ENCODE measurements at regions not wholly inside any gene's neighbourhood (a gene's known extent, or its start where the extent isn't known, plus 50 kb on each side); places are given as distances from the start of the nearest gene placed in this dataset.

DNA sequence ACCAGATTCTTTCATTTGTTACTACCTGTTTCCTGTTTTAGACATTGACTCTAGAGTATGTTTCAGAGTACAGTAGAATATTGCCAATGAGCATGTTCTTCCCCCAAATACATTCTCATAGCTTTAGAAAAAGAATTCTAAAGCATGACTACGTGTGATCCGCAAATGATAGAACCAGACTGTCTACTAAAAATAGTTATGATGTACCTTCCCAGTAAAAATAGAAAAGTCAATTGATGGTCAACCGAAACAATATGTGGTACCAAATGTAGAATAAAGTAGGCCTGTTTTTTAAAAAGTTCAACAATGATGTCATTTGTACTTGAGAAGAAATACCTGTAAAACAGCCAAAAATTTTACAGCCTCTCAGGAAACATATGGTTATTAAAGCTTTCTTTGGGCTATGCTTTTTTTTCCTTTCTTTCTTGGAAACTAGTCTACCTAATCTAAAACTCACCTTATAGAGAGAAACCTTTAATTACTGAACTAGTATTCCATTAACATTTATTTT, 130.1 kb upstream of the MTHFD1L start:
- Histone ChIP-seq H3K9me2 (replicated peaks; ENCODE audit: low read length) (no peaks in the 10 kb centered on the region), H2AFZ (ENCODE audit: low read length) (no peak overlapping the region), H3K9ac (ENCODE audit: low read length) (no peak overlapping the region), H3K27me3 (ENCODE audit: low read length) (no peaks in the 10 kb centered on the region), H3K4me1 (ENCODE audit: insufficient read depth, low read length) (no peaks in the 10 kb centered on the region), H4K20me1 (ENCODE audit: low read length) (no peaks in the 10 kb centered on the region), H3K9me3 (ENCODE audit: low read length) (no peaks in the 10 kb centered on the region), H3K79me2 (ENCODE audit: low read length) (no peaks in the 10 kb centered on the region), H3F3A (ENCODE audit: low read length, unreplicated experiment) (no peaks in the 10 kb centered on the region), H3K4me2 (ENCODE audit: low read length) (no peak overlapping the region), H3K36me3 (ENCODE audit: low read depth, low read length) (no peaks in the 10 kb centered on the region), H3K27ac (ENCODE audit: low read length) (no peak overlapping the region), H3K4me3 (ENCODE audit: low read length) (no peak overlapping the region)
- no peak for DNase-seq
- ATAC-seq, result no peak
- intact Hi-C loops (cut with micrococcal nuclease), result no loop called here
- no TSS peak for BruUV-seq (replicated peaks)
- TF ChIP-seq EZH2phosphoT487 (IDR thresholded peaks at IDR 0.05; ENCODE audit: borderline replicate concordance, low read length) (no peak), EZH2 (IDR thresholded peaks at IDR 0.05; ENCODE audit: low read length, unreplicated experiment) (no peak)
- TF ChIP-seq, protein P1, sequence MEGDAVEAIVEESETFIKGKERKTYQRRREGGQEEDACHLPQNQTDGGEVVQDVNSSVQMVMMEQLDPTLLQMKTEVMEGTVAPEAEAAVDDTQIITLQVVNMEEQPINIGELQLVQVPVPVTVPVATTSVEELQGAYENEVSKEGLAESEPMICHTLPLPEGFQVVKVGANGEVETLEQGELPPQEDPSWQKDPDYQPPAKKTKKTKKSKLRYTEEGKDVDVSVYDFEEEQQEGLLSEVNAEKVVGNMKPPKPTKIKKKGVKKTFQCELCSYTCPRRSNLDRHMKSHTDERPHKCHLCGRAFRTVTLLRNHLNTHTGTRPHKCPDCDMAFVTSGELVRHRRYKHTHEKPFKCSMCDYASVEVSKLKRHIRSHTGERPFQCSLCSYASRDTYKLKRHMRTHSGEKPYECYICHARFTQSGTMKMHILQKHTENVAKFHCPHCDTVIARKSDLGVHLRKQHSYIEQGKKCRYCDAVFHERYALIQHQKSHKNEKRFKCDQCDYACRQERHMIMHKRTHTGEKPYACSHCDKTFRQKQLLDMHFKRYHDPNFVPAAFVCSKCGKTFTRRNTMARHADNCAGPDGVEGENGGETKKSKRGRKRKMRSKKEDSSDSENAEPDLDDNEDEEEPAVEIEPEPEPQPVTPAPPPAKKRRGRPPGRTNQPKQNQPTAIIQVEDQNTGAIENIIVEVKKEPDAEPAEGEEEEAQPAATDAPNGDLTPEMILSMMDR (conservative IDR thresholded peaks at IDR 0.05; ENCODE audit: low read depth, low read length), result no peak
- ChIA-PET POLR2A (ENCODE audit: unreplicated experiment) (no interaction called here), CTCF (no interaction called here)

DNA sequence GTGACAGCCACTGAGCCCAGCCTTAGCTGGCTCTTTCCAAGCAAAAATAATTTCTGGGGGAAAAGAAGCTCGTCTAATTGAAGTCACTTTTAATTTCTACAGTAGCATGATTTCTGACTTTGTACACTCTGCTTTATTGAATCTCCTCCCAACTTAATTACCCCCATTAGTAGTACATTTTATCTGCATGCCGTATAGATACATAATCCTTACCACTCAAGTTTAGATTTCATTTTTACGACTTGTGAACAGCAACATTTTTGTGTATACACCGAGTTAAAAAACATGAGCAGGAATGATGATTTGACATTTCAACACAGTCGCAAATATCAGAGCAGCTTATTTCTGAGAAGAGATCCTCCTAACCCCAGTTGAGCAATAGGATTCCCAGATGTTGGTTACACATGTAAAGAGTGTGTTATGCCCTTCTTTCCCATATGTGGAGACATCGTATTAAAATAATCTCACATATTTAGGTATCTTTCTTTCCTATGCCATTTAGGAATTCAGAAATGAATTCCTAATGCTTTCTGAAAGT, 127.3 kb upstream of the MTHFD1L start:
- ATAC-seq, result no peak
- H3K4me3 ChIP-seq (ENCODE audit: low read length), result no peak overlapping the region
- intact Hi-C loops (cut with micrococcal nuclease), result no loop called here
- no peaks in the 10 kb centered on the region for H3K4me1 ChIP-seq (ENCODE audit: insufficient read depth, low read length)
- H4K20me1 ChIP-seq (ENCODE audit: low read length), result no peaks in the 10 kb centered on the region
- no peaks in the 10 kb centered on the region for H3K9me3 ChIP-seq (ENCODE audit: low read length)
- no peak overlapping the region for H2AFZ ChIP-seq (ENCODE audit: low read length)
- no peaks in the 10 kb centered on the region for H3F3A ChIP-seq (ENCODE audit: low read length, unreplicated experiment)
- H3K27ac ChIP-seq (ENCODE audit: low read length), result no peak overlapping the region
- TF ChIP-seq EZH2phosphoT487 (IDR thresholded peaks at IDR 0.05; ENCODE audit: borderline replicate concordance, low read length) (no peak), EZH2 (IDR thresholded peaks at IDR 0.05; ENCODE audit: low read length, unreplicated experiment) (no peak)
- TF ChIP-seq, protein P1 (conservative IDR thresholded peaks at IDR 0.05; ENCODE audit: low read depth, low read length), result no peak
- BruUV-seq (replicated peaks), result no TSS peak
- no peak overlapping the region for H3K4me2 ChIP-seq (ENCODE audit: low read length)
- ChIA-PET CTCF (no interaction called here), POLR2A (ENCODE audit: unreplicated experiment) (no interaction called here)
- no peaks in the 10 kb centered on the region for H3K36me3 ChIP-seq (ENCODE audit: low read depth, low read length)
- H3K9me2 ChIP-seq (replicated peaks; ENCODE audit: low read length), result no peaks in the 10 kb centered on the region
- no peak for DNase-seq
- H3K9ac ChIP-seq (ENCODE audit: low read length), result no peak overlapping the region
- no peaks in the 10 kb centered on the region for H3K79me2 ChIP-seq (ENCODE audit: low read length)
- no peaks in the 10 kb centered on the region for H3K27me3 ChIP-seq (ENCODE audit: low read length)

DNA sequence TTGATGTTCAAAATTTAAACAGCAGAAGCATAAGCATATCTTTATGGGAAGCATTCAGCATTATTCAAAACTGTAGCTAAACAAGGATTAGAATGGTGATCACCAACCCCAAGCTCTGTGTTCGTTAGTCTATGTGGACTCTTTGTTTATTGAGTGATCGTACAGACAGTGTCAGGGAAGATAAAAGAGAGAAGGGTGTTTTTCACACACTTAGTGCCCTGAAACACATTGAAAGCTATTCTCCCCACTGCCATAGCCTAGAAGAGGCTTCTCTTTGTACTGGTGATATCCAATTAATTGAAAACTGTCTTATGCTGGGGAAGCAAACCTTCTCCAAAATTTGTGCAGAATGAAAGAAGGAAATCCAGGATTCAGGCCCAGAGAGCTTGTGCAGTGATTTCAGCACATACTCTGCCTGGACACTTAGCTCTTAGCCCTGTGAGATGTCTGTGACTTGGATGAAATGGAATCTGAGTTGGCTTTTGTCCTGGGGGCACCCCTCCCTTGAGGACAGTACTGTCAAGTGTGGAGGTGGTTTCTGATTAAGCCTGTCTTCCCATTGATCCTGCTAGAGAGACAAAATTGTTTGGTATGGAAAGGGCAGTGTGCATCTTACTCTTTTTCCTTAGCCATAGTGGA, 125.7 kb upstream of the MTHFD1L start:
- no peak for TF ChIP-seq EZH2 (IDR thresholded peaks at IDR 0.05; ENCODE audit: low read length, unreplicated experiment)
- no peak for TF ChIP-seq EZH2phosphoT487 (IDR thresholded peaks at IDR 0.05; ENCODE audit: borderline replicate concordance, low read length)
- TF ChIP-seq, protein P1 (conservative IDR thresholded peaks at IDR 0.05; ENCODE audit: low read depth, low read length), result no peak
- no peak for DNase-seq
- no TSS peak for BruUV-seq (replicated peaks)
- H3K9ac ChIP-seq (ENCODE audit: low read length), result no peak overlapping the region
- intact Hi-C loops (cut with micrococcal nuclease), result no loop called here
- no peaks in the 10 kb centered on the region for H3K4me1 ChIP-seq (ENCODE audit: insufficient read depth, low read length)
- H3K9me2 ChIP-seq (replicated peaks; ENCODE audit: low read length), result no peaks in the 10 kb centered on the region
- H3K27me3 ChIP-seq (ENCODE audit: low read length), result no peaks in the 10 kb centered on the region
- H2AFZ ChIP-seq (ENCODE audit: low read length), result no peak overlapping the region
- ChIA-PET CTCF (no interaction called here), POLR2A (ENCODE audit: unreplicated experiment) (no interaction called here)
- ATAC-seq, result no peak
- H3K4me2 ChIP-seq (ENCODE audit: low read length), result no peak overlapping the region
- H3K4me3 ChIP-seq (ENCODE audit: low read length), result no peak overlapping the region
- H3K9me3 ChIP-seq (ENCODE audit: low read length), result no peaks in the 10 kb centered on the region
- H3F3A ChIP-seq (ENCODE audit: low read length, unreplicated experiment), result no peaks in the 10 kb centered on the region
- H3K36me3 ChIP-seq (ENCODE audit: low read depth, low read length), result no peaks in the 10 kb centered on the region
- no peak overlapping the region for H3K27ac ChIP-seq (ENCODE audit: low read length)
- H3K79me2 ChIP-seq (ENCODE audit: low read length), result no peaks in the 10 kb centered on the region
- no peaks in the 10 kb centered on the region for H4K20me1 ChIP-seq (ENCODE audit: low read length)

Measured in PC-3 (cell line).